Activated CD8-positive, alpha-beta T cell treated with anti-CD3 and anti-CD28 coated beads, Interleukin-2, amount 10 ng/mL, durations not matched to agents 7 days and 5 days (primary cell): ENCODE measurements at regions not wholly inside any gene's neighbourhood (a gene's known extent, or its start where the extent isn't known, plus 50 kb on each side); places are given as distances from the start of the nearest gene placed in this dataset.
"Not testable (repeated sequence)": the region's sequence is repeated elsewhere in the genome, so short reads cannot be mapped to it uniquely, and the experiment has no call there.

Source experiments
- ATAC-seq: fragments of 150-1000 bp; cut with Tn5 transposase; one replicate; pipeline ENCODE4 v1.10.0; 2021; ENCODE audit warnings: moderate library complexity
- CTCF ChIA-PET: fragments of 350-600 bp; sonication (Branson Sonifier 250); formaldehyde crosslinking; loops from one replicate; lab custom pipeline; 2021; ENCODE audit warnings: antibody characterized with exemption; lab: Charles Lee
- POLR2A ChIA-PET: fragments of 350-600 bp; sonication (Branson Sonifier 250); formaldehyde crosslinking; loops from one replicate; lab custom pipeline; 2021; ENCODE audit warnings: antibody characterized with exemption; lab: Charles Lee
- DNase-seq: peaks from one replicate; pipeline ENCODE4 v3.0.0-alpha.2; 2020
- H3K27ac Mint-ChIP-seq: one replicate; pipeline ENCODE4 v1.8.0; 2021; ENCODE audit warnings: mild to moderate bottlenecking, mixed read lengths
- H3K27me3 Mint-ChIP-seq: one replicate; pipeline ENCODE4 v1.8.0; 2021; ENCODE audit warnings: low read depth, mixed read lengths
- H3K36me3 Mint-ChIP-seq: one replicate; pipeline ENCODE4 v1.8.0; 2021; ENCODE audit warnings: low read depth, mixed read lengths
- H3K4me1 Mint-ChIP-seq: one replicate; pipeline ENCODE4 v1.8.0; 2021; ENCODE audit warnings: low read depth, mixed read lengths
- H3K4me3 Mint-ChIP-seq: one replicate; pipeline ENCODE4 v1.8.0; 2021; ENCODE audit warnings: mild to moderate bottlenecking, mixed read lengths
- H3K9me3 Mint-ChIP-seq: one replicate; pipeline ENCODE4 v1.8.0; 2022; ENCODE audit warnings: mixed read lengths; ENCODE audit not compliant: insufficient read depth

DNA sequence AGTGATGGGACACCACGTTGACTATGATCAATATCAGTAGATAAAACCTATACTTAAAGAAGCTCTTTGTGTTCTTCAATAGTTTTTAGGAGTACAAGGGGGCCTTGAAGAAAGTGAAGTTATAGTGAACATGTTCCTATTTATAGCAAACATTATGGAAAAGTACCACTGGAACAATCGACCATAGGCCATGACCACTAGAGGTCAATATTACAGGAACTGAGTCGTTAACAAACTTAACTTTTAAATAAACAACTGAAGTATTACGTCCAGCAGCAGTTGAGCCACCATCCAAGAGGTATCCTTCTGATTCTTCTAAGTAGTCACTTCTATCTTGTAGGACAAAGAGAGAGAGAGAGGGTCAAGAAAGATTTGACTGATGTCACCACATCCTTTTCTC lies 391.0 kb upstream of the SLITRK5 start:
- POLR2A ChIA-PET = no interaction called here
- H3K27me3 Mint-ChIP-seq = no peaks in the 10 kb centered on the region

DNA sequence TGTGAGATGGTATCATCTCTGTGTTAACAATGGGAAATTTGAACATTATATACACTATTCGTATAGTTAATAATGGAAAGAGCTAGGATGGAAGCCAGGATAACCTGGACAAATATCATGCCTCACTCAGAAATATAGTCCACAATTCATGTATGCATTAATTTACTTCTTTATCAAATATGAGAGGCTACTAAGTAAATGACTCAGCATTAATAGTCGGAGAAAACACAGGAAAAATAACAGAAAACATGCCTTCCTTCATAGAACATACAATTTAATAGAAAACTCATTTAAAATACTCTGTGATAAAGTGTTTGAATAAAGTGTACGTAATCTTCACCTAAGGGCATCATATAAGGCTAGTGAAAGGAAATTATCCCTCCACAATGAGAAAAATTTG lies 383.4 kb upstream of the SLITRK5 start:
- no peaks in the 10 kb centered on the region for H3K27me3 Mint-ChIP-seq
- no peaks in the 10 kb centered on the region for H3K36me3 Mint-ChIP-seq
- H3K27ac Mint-ChIP-seq = no peak overlapping the region
- ATAC-seq (no peak), DNase-seq (no peak)
- no peak overlapping the region for H3K4me3 Mint-ChIP-seq
- CTCF ChIA-PET = no interaction called here
- POLR2A ChIA-PET = no interaction called here
- no peaks in the 10 kb centered on the region for H3K9me3 Mint-ChIP-seq
- H3K4me1 Mint-ChIP-seq = no peaks in the 10 kb centered on the region

More for the DNA sequence above, 391.0 kb upstream of the SLITRK5 start:
- no peaks in the 10 kb centered on the region for H3K9me3 Mint-ChIP-seq
- no peak overlapping the region for H3K27ac Mint-ChIP-seq
- H3K36me3 Mint-ChIP-seq = no peaks in the 10 kb centered on the region
- no peak overlapping the region for H3K4me3 Mint-ChIP-seq
- DNase-seq (no peak), ATAC-seq (no peak)
- no peaks in the 10 kb centered on the region for H3K4me1 Mint-ChIP-seq
- CTCF ChIA-PET = no interaction called here

DNA sequence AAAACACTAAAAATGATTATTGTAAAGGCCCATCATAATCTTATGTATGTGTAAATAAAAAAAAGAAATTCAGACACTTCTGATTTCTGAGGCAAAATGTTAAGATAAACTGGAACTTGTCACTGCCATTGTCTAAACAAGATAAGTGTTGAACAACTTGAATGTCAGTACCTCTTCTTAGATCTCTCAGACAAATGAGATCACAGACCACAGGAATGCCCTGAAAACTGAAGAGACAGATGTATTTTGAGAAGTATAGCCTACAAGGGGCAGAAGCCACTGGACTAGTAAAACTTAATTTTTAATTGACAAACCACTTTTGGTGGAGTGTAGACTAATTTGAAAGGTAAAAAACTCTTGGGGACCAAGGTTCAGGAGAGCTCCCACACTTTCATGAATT lies 375.5 kb upstream of the SLITRK5 start:
- H3K4me1 Mint-ChIP-seq = no peaks in the 10 kb centered on the region
- DNase-seq (no peak), ATAC-seq (no peak)
- H3K27ac Mint-ChIP-seq = no peak overlapping the region
- no peaks in the 10 kb centered on the region for H3K36me3 Mint-ChIP-seq
- ChIA-PET CTCF (no interaction called here), POLR2A (no interaction called here)
- no peaks in the 10 kb centered on the region for H3K9me3 Mint-ChIP-seq
- no peaks in the 10 kb centered on the region for H3K27me3 Mint-ChIP-seq
- H3K4me3 Mint-ChIP-seq = no peak overlapping the region

DNA sequence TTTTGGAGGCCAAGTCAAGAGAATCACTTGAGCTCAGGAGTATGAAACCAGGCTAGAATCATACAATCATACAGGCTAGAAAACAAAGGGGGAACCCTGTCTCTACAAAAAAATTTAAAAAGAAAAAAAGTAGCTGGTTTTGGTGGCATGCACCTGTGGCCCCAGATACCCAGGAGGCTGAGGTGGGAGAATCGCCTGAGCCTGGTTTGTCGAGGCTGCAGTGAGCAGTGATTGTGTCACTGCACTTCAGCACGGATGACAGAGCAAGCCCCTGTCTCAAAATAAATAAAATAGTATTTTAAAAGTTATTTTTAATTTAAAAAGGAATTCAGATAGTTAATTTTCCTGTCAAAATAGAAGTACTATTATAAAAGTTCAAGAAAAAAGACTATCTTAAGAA lies 369.1 kb upstream of the SLITRK5 start:
- DNase-seq = no peak
- Mint-ChIP-seq H3K36me3 (no peaks in the 10 kb centered on the region), H3K9me3 (no peaks in the 10 kb centered on the region), H3K27ac (no peak overlapping the region), H3K4me1 (no peaks in the 10 kb centered on the region), H3K4me3 (no peak overlapping the region), H3K27me3 (no peaks in the 10 kb centered on the region)
- ATAC-seq = no peak
- POLR2A ChIA-PET = no interaction called here
- CTCF ChIA-PET = no interaction called here

DNA sequence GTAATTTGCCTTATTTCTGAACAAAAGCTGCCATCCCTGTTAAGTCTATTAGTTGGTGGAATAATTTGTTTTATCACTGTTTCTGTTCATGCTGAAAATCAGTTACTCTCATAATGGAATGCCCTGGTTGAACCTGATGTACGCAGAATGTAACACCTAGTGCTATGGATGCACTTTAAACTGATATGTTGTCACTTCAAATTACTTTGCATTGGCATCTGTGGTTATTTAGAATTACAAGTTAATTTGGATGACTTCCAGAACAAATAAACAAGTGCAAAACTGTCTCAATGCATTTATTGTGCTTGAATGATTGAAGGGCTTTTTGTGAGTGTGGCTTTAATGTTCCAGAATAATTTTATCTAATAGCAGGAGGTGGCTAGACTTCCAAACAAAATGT lies 368.2 kb upstream of the SLITRK5 start:
- POLR2A ChIA-PET = no interaction called here
- ATAC-seq (no peak), DNase-seq (no peak)
- Mint-ChIP-seq H3K36me3 (no peaks in the 10 kb centered on the region), H3K27me3 (no peaks in the 10 kb centered on the region), H3K27ac (no peak overlapping the region), H3K4me3 (no peak overlapping the region), H3K9me3 (peaks cover 2% of the 10 kb centered on the region), H3K4me1 (no peaks in the 10 kb centered on the region)
- CTCF ChIA-PET = no interaction called here

DNA sequence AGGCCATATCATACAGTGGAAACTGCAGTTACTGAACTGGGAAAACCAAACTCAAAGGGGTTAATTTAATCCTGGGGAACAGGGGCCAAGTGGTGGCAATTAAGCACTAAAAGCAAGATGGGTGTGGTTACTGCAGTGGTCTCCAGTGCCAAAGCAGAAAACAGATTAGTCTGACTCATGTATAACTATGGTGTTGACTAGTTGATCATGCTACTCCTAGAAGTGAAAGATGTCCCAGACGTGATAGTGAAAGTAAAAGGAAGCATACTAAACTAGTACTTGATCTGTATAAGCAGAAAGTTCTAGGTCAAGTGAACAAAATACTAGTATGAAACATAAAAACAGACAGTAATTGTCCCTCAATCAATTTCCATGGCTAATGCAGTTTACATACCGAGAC lies 360.0 kb upstream of the SLITRK5 start:
- Mint-ChIP-seq H3K27ac (no peak overlapping the region), H3K36me3 (no peaks in the 10 kb centered on the region), H3K4me1 (no peaks in the 10 kb centered on the region), H3K9me3 (peaks cover 7% of the 10 kb centered on the region), H3K4me3 (no peak overlapping the region), H3K27me3 (no peaks in the 10 kb centered on the region)
- ChIA-PET CTCF (no interaction called here), POLR2A (no interaction called here)
- DNase-seq = no peak
- ATAC-seq = no peak

DNA sequence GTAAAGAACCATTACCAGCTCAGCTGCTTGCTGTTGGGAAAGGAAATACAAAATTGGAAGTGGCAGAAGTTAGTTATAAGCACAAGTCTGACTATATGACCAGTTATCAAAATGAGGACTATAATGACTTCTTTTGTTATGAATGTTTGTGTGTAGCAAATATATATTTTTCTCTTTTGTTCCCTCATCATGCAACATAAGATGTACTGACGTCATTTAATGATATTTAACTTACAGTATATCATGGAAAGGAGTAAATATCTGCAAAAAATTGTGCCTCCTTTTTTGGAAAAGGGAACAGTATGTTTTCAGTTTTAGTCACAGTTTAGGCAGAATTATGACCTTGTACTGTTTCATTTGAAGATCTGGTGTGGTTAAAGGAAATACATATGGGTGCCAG lies 356.3 kb upstream of the SLITRK5 start:
- ChIA-PET POLR2A (no interaction called here), CTCF (no interaction called here)
- DNase-seq (no peak), ATAC-seq (no peak)
- Mint-ChIP-seq H3K4me1 (no peaks in the 10 kb centered on the region), H3K36me3 (no peaks in the 10 kb centered on the region), H3K27ac (no peak overlapping the region), H3K4me3 (no peak overlapping the region), H3K27me3 (no peaks in the 10 kb centered on the region), H3K9me3 (peaks cover 7% of the 10 kb centered on the region)

DNA sequence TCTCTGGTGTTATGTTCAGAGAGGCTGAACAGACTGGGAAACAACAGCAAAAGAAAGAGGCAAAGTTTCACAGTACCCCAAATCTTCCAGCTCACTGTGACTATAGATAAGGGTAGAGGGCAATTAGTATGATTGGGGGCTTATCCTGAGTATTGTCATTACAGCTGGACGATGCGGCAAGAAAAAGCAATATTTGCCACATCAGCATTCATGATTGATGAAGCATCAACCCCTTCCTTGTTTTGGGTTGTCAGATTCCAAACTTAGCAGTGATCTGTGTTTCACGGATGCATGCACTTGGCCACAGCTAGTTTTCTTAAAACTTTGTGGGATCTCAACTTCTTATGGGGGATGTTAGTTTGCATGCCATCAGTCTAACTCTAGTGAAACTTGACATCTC lies 348.8 kb upstream of the SLITRK5 start:
- DNase-seq (no peak), ATAC-seq (no peak)
- H3K4me1 Mint-ChIP-seq = no peaks in the 10 kb centered on the region
- no peak overlapping the region for H3K4me3 Mint-ChIP-seq
- H3K36me3 Mint-ChIP-seq = no peaks in the 10 kb centered on the region
- CTCF ChIA-PET = no interaction called here
- no peak overlapping the region for H3K27ac Mint-ChIP-seq
- POLR2A ChIA-PET = no interaction called here
- H3K27me3 Mint-ChIP-seq = no peaks in the 10 kb centered on the region
- peaks cover 17% of the 10 kb centered on the region for H3K9me3 Mint-ChIP-seq

DNA sequence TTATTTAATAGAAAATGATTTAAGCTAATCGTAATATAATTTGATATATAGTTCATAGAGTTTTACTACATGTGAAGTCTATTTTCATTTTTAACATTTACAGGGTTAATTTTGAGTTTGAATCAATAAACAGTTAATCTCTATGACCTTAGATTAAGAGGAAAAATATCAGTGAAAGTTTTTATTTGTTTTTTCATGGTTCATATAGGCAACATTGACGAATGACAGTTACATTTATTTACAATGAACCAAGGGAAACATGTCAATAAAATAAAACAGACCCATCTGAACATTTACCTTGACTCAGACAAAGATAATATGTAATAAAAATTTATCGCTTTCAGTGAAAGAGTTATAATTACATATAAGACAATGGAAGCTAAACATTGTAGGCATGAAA lies 346.6 kb upstream of the SLITRK5 start:
- no peaks in the 10 kb centered on the region for H3K27me3 Mint-ChIP-seq
- H3K4me1 Mint-ChIP-seq = no peaks in the 10 kb centered on the region
- peaks cover 11% of the 10 kb centered on the region for H3K9me3 Mint-ChIP-seq
- no peak overlapping the region for H3K4me3 Mint-ChIP-seq
- H3K36me3 Mint-ChIP-seq = no peaks in the 10 kb centered on the region
- no peak overlapping the region for H3K27ac Mint-ChIP-seq
- ATAC-seq (no peak), DNase-seq (no peak)
- ChIA-PET POLR2A (no interaction called here), CTCF (no interaction called here)

DNA sequence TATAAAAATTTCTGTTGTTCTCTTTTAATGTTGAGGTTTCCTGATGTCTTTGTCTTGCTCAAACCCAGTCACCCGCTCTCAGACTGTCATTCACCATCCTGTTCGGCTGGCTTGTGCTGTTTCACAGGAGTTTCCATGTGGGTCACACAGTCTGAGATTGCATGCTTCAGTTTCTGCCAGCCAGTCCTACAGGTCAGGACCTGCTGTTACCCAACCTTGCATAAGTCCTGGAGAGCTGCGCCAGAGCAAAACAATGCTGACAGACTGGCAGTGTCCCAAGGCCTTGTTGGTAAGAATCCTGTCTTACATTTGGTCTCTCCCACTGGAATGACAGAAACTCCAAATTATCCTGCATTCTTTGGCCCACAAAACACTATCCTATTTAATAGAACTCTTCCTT lies 340.0 kb upstream of the SLITRK5 start:
- Mint-ChIP-seq H3K36me3 (no peaks in the 10 kb centered on the region), H3K4me3 (no peak overlapping the region), H3K27ac (no peak overlapping the region), H3K27me3 (no peaks in the 10 kb centered on the region), H3K9me3 (peaks cover 11% of the 10 kb centered on the region), H3K4me1 (no peaks in the 10 kb centered on the region)
- DNase-seq (no peak), ATAC-seq (no peak)
- CTCF ChIA-PET = no interaction called here
- POLR2A ChIA-PET = no interaction called here

DNA sequence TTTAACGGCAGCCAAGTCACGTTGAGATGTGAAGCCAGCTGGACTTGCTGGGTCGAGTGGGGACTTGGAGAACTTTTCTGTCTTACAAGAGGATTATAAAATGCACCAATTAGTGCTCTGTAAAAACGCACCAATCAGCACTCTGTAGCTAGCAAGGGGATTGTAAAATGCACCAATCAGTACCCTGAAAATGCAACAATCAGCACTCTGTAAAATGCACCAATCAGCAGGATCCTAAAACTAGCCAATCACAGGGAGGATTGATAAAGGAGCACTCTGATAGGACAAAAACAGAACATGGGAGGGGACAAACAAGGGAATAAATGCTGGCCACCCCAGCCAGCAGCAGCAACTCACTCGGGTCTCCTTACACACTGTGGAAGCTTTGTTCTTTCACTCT lies 337.6 kb upstream of the SLITRK5 start:
- no peak for DNase-seq
- Mint-ChIP-seq H3K27ac (no peak overlapping the region), H3K9me3 (peaks cover 5% of the 10 kb centered on the region), H3K27me3 (no peaks in the 10 kb centered on the region), H3K4me1 (no peaks in the 10 kb centered on the region), H3K36me3 (no peaks in the 10 kb centered on the region), H3K4me3 (no peak overlapping the region)
- ChIA-PET POLR2A (no interaction called here), CTCF (no interaction called here)
- no peak for ATAC-seq

DNA sequence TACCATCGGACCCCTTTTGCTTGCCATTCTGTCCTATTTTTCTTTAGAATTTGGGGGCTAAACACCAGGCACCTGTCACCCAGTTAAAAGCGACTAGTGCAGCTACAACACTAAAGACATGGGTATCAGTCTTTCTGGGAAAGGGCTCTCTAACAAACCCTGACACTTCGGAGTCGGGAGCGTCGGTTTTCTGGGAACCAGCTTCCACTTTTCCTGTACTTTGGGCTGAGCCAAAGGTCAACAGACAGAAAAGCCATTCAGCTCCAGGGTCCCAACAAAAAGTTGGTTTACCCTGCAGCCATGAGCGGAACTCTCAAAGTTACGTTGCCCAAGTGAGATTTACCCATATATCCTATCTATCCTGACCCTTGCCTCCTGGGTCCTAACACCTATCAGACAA lies 337.0 kb upstream of the SLITRK5 start:
- Mint-ChIP-seq H3K9me3 (peaks cover 5% of the 10 kb centered on the region), H3K36me3 (no peaks in the 10 kb centered on the region), H3K4me1 (no peaks in the 10 kb centered on the region), H3K27me3 (no peaks in the 10 kb centered on the region), H3K4me3 (no peak overlapping the region), H3K27ac (no peak overlapping the region)
- CTCF ChIA-PET = no interaction called here
- DNase-seq (no peak), ATAC-seq (no peak)
- POLR2A ChIA-PET = no interaction called here

DNA sequence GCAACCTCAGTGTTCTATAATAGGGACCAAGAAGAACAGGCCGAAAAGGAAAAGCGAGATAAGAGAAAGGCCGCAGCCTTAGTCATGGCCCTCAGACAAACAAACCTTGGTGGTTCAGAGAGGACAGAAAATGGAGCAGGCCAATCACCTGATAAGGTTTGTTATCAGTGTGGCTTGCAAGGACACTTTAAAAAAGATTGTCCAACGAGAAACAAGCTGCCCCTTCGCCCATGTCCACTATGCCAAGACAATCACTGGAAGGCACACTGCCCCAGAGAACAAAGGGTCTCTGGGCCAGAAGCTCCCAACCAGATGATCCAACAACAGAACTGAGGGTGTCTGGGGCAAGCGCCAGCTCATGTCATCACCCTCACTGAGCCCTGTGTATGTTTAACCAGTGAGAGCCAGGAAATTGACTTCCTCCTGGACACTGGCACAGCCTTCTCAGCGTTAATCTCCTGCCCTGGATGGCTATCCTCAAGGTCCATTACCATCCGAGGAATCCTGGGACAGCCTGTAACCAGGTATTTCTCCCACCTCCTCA lies 334.8 kb upstream of the SLITRK5 start:
- H3K27me3 Mint-ChIP-seq = not testable (repeated sequence)

More for the DNA sequence above, 334.8 kb upstream of the SLITRK5 start:
- H3K4me1 Mint-ChIP-seq, H3K9me3 Mint-ChIP-seq, H3K27ac Mint-ChIP-seq, CTCF ChIA-PET, H3K36me3 Mint-ChIP-seq, POLR2A ChIA-PET, ATAC-seq, H3K4me3 Mint-ChIP-seq, DNase-seq: not testable (repeated sequence)
